GM20000 (cell line): ENCODE measurements at regions not wholly inside any gene's neighbourhood (a gene's known extent, or its start where the extent isn't known, plus 50 kb on each side); places are given as distances from the start of the nearest gene placed in this dataset.

Experiments used
- DNase-seq: peaks from one replicate; pipeline ENCODE4 v3.0.0; 2012; ENCODE audit warnings: low spot score
- TF ChIP-seq, protein P1 (sequence below): IDR thresholded peaks from 2 replicates; pipeline ENCODE4 v1.5.1; 2012; ENCODE audit warnings: mild to moderate bottlenecking, control low read depth; ENCODE audit errors: extremely low read depth, missing control alignments

DNA sequence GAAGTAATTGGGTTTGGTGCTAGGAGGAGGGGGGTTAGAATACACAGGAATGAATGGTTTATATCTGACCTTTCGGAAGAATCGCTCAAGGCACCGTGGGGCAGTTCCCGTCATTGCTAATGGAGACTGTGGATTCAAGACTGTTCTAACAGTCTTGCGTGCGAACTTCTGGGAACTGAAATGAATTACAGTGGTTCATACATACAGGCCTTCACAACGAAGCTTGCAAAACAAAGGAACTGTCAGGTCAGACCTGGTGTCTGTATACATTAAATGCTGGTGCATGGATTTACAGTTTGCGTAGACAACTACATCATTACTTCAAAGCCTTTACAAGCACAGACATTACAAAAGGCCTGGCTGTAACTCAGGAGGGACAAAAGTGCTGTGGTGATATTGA is 983.9 kb downstream of the CDH11 start:
- no peak for DNase-seq
- TF ChIP-seq, protein P1, sequence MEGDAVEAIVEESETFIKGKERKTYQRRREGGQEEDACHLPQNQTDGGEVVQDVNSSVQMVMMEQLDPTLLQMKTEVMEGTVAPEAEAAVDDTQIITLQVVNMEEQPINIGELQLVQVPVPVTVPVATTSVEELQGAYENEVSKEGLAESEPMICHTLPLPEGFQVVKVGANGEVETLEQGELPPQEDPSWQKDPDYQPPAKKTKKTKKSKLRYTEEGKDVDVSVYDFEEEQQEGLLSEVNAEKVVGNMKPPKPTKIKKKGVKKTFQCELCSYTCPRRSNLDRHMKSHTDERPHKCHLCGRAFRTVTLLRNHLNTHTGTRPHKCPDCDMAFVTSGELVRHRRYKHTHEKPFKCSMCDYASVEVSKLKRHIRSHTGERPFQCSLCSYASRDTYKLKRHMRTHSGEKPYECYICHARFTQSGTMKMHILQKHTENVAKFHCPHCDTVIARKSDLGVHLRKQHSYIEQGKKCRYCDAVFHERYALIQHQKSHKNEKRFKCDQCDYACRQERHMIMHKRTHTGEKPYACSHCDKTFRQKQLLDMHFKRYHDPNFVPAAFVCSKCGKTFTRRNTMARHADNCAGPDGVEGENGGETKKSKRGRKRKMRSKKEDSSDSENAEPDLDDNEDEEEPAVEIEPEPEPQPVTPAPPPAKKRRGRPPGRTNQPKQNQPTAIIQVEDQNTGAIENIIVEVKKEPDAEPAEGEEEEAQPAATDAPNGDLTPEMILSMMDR: no peak

- DNase-seq: no peak
These were observed 985.1 kb downstream of the CDH11 start for GRCh38 chr16:64136743-64137142.

GRCh38 chr16:64136314-64136713 is 985.5 kb downstream of the CDH11 start:
- no peak for DNase-seq
- TF ChIP-seq, protein P1: no peak

More at GRCh38 chr16:64136743-64137142, 985.1 kb downstream of the CDH11 start:
- TF ChIP-seq, protein P1: no peak

DNA sequence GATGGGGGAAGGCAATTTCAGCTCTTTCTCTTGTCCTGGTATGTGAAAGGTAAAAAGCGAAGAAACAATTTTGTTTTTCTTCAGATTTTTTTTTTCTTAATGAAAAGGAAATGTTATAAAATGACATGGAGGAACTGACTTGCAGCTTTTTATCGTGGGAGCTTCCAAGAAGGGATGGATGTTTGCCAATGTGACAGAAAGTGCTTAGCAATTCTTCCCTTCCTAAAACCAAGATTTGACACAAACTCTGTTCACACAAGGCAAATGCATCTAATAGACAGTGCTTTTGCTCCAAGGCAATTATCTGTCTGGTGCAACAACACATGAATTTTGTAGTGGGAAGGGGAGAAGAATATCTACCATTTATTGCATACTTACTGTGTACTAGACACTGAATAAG is 988.5 kb downstream of the CDH11 start:
- DNase-seq: no peak
- TF ChIP-seq, protein P1: no peak

DNA sequence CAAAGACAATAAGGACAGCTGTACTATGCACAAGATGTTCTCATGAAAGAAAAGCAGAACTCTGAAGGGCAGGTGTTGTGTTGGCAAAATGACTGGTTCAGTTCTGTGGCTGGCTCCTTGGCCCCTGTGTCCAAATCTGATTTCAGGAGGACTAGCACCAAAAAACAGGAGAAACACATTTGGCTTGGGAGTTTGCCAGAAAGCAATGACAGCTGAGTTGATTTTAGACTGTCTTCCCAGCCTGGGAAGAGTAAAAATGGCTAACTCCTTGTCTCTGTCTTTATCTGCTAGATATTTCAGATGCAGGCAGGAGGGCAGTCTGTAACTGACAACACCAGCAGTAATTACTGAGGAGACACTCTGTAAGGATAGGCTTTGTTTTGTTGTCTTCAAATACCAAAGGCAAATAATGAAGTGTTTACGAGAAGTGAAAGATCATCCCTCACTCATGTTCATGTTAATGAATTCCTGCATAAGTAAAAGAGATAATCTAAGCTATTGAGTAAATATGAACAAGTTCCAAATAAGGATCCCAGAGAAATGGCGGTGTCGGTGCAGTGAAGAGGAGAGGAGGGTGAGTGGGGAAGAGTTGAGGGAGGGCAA is 989.0 kb downstream of the CDH11 start:
- TF ChIP-seq, protein P1: no peak
- DNase-seq: no peak

DNA sequence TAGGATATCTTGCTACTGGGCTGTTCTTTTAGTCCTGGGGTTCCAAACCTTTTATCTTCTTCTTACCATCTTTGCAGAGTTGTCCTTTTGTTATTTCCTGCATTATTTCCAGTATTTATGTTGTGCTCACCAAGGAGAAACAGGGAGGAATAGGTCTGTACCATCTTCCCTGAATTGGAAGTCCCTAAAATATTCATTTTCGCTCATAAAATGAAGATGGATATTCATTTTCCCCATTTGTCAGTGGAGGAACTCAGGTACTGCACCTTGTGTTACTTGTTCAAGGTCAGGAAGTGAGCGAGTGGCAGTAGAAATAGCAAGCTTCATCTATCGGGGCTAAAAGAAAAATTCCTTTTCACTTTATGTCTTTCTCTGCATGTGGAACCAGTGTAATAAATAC is 989.7 kb downstream of the CDH11 start:
- TF ChIP-seq, protein P1: no peak
- DNase-seq: no peak

- TF ChIP-seq, protein P1: no peak
These were observed 990.4 kb downstream of the CDH11 start for GRCh38 chr16:64131423-64131822.

More at GRCh38 chr16:64131423-64131822, 990.4 kb downstream of the CDH11 start:
- DNase-seq: no peak
